Karpas-422 (cell line): ENCODE measurements at regions not wholly inside any gene's neighbourhood (a gene's known extent, or its start where the extent isn't known, plus 50 kb on each side); places are given as distances from the start of the nearest gene placed in this dataset.

Source experiments
- DNase-seq: peaks from one replicate; pipeline ENCODE4 v3.0.0-alpha.2; 2015
- H2AFZ ChIP-seq: fragments of 200-600 bp; sonication (generic); 2 replicates; pipeline ENCODE4 v1.6.1; 2014; ENCODE audit warnings: antibody characterized with exemption, low read length, mixed read lengths
- H3K27ac ChIP-seq: fragments of 200-600 bp; sonication (generic); 2 replicates; pipeline ENCODE4 v1.5.1; 2014; ENCODE audit warnings: mild to moderate bottlenecking, low read length, moderate library complexity
- H3K27me3 ChIP-seq: fragments of 200-600 bp; sonication (generic); 2 replicates; pipeline ENCODE4 v1.6.1; 2014; ENCODE audit warnings: low read length, mixed read lengths
- H3K36me3 ChIP-seq: fragments of 200-600 bp; sonication (generic); 2 replicates; pipeline ENCODE4 v1.6.1; 2014; ENCODE audit warnings: low read length, mixed read lengths; ENCODE audit not compliant: insufficient read depth
- H3K4me1 ChIP-seq: fragments of 200-600 bp; sonication (generic); 2 replicates; pipeline ENCODE4 v1.6.1; 2014; ENCODE audit warnings: mild to moderate bottlenecking, low read length, mixed read lengths
- H3K4me2 ChIP-seq: fragments of 200-600 bp; sonication (generic); 2 replicates; pipeline ENCODE4 v1.6.1; 2014; ENCODE audit warnings: low read length, low read depth, mild to moderate bottlenecking; ENCODE audit not compliant: poor library complexity, severe bottlenecking
- H3K4me3 ChIP-seq: fragments of 200-600 bp; sonication (generic); 2 replicates; pipeline ENCODE4 v1.5.1; 2014; ENCODE audit warnings: mild to moderate bottlenecking, antibody characterized with exemption, low read length, mixed read lengths
- H3K79me2 ChIP-seq: fragments of 200-600 bp; sonication (generic); 2 replicates; pipeline ENCODE4 v1.6.1; 2014; ENCODE audit warnings: mild to moderate bottlenecking, low read length, mixed read lengths
- H3K9ac ChIP-seq: fragments of 200-600 bp; sonication (generic); 2 replicates; pipeline ENCODE4 v1.6.0; 2014; ENCODE audit warnings: low read length
- H3K9me2 ChIP-seq: fragments of 200-600 bp; sonication (generic), shearing (Covaris generic); replicated peaks from 2 replicates; pipeline ENCODE4 v1.6.0; 2014; ENCODE audit warnings: mild to moderate bottlenecking, low read length, moderate library complexity; ENCODE audit not compliant: insufficient read depth
- H3K9me3 ChIP-seq: fragments of 300-700, 200-600 bp; sonication (generic); 2 replicates; pipeline ENCODE4 v1.6.1; 2014; ENCODE audit warnings: low read length, mixed read lengths
- H4K20me1 ChIP-seq: fragments of 200-600 bp; sonication (generic); 2 replicates; pipeline ENCODE4 v1.6.1; 2014; ENCODE audit warnings: mild to moderate bottlenecking, antibody characterized with exemption, low read length, low read depth; ENCODE audit not compliant: insufficient read depth

- H3K36me3 ChIP-seq: no peaks in the 10 kb centered on the region
- H3K79me2 ChIP-seq: no peaks in the 10 kb centered on the region
- no peak overlapping the region for H3K9ac ChIP-seq
- H3K9me3 ChIP-seq: no peaks in the 10 kb centered on the region
- H3K27ac ChIP-seq: no peak overlapping the region
- no peaks in the 10 kb centered on the region for H3K4me1 ChIP-seq
- H2AFZ ChIP-seq: no peak overlapping the region
- DNase-seq: peak; percentile 15
- H4K20me1 ChIP-seq: no peaks in the 10 kb centered on the region
- H3K27me3 ChIP-seq: no peaks in the 10 kb centered on the region
- H3K4me2 ChIP-seq: no peak overlapping the region
- no peak overlapping the region for H3K4me3 ChIP-seq
- H3K9me2 ChIP-seq: no peaks in the 10 kb centered on the region
Observed at GRCh38 chr10:125397608-125398007, 237.2 kb upstream of the CTBP2 start.

GRCh38 chr10:125396676-125397075 lies 236.3 kb upstream of the CTBP2 start:
- Histone ChIP-seq H3K36me3 (no peaks in the 10 kb centered on the region), H2AFZ (no peak overlapping the region), H3K79me2 (no peaks in the 10 kb centered on the region), H3K27me3 (no peaks in the 10 kb centered on the region), H3K27ac (no peak overlapping the region), H3K4me1 (no peaks in the 10 kb centered on the region), H3K4me2 (no peak overlapping the region), H3K4me3 (no peak overlapping the region), H3K9me3 (no peaks in the 10 kb centered on the region), H3K9ac (no peak overlapping the region), H4K20me1 (no peaks in the 10 kb centered on the region), H3K9me2 (no peaks in the 10 kb centered on the region)
- peak; percentile 6 for DNase-seq

- H4K20me1 ChIP-seq: no peaks in the 10 kb centered on the region
- H3K9me2 ChIP-seq: no peaks in the 10 kb centered on the region
- H3K9me3 ChIP-seq: no peaks in the 10 kb centered on the region
- H3K4me1 ChIP-seq: no peaks in the 10 kb centered on the region
- H3K36me3 ChIP-seq: no peaks in the 10 kb centered on the region
- DNase-seq: peak; percentile 10
- no peak overlapping the region for H2AFZ ChIP-seq
- no peak overlapping the region for H3K4me2 ChIP-seq
- no peak overlapping the region for H3K27ac ChIP-seq
- no peaks in the 10 kb centered on the region for H3K27me3 ChIP-seq
- H3K9ac ChIP-seq: no peak overlapping the region
- no peak overlapping the region for H3K4me3 ChIP-seq
- no peaks in the 10 kb centered on the region for H3K79me2 ChIP-seq
Observed at GRCh38 chr10:125392609-125393008, 232.2 kb upstream of the CTBP2 start.

- Histone ChIP-seq H3K9me2 (no peaks in the 10 kb centered on the region), H4K20me1 (no peaks in the 10 kb centered on the region), H3K36me3 (no peaks in the 10 kb centered on the region), H3K4me1 (no peaks in the 10 kb centered on the region), H2AFZ (no peak overlapping the region), H3K9me3 (no peaks in the 10 kb centered on the region), H3K79me2 (no peaks in the 10 kb centered on the region), H3K4me2 (no peak overlapping the region), H3K9ac (no peak overlapping the region), H3K4me3 (no peak overlapping the region), H3K27ac (no peak overlapping the region), H3K27me3 (no peaks in the 10 kb centered on the region)
- peak; percentile 24 for DNase-seq
Observed at GRCh38 chr10:125392154-125392553, 231.8 kb upstream of the CTBP2 start.

- no peak overlapping the region for H3K4me3 ChIP-seq
- no peaks in the 10 kb centered on the region for H3K4me1 ChIP-seq
- H3K27ac ChIP-seq: no peak overlapping the region
- no peaks in the 10 kb centered on the region for H3K79me2 ChIP-seq
- no peak overlapping the region for H2AFZ ChIP-seq
- H3K27me3 ChIP-seq: no peaks in the 10 kb centered on the region
- H3K9ac ChIP-seq: no peak overlapping the region
- H3K9me3 ChIP-seq: no peaks in the 10 kb centered on the region
- no peaks in the 10 kb centered on the region for H4K20me1 ChIP-seq
- DNase-seq: no peak
- no peaks in the 10 kb centered on the region for H3K36me3 ChIP-seq
- H3K4me2 ChIP-seq: no peak overlapping the region
- H3K9me2 ChIP-seq: no peaks in the 10 kb centered on the region
Observed at GRCh38 chr10:125389648-125390047, 229.3 kb upstream of the CTBP2 start.

GRCh38 chr10:125379592-125379991 lies 219.2 kb upstream of the CTBP2 start:
- Histone ChIP-seq H3K79me2 (no peaks in the 10 kb centered on the region), H3K4me2 (no peak overlapping the region), H3K9ac (no peak overlapping the region), H3K9me2 (no peaks in the 10 kb centered on the region), H3K27me3 (no peaks in the 10 kb centered on the region), H2AFZ (no peak overlapping the region), H4K20me1 (no peaks in the 10 kb centered on the region), H3K27ac (no peak overlapping the region), H3K9me3 (no peaks in the 10 kb centered on the region), H3K4me3 (no peak overlapping the region), H3K4me1 (no peaks in the 10 kb centered on the region), H3K36me3 (no peaks in the 10 kb centered on the region)
- DNase-seq: no peak

- Histone ChIP-seq H3K4me2 (no peak overlapping the region), H3K36me3 (no peaks in the 10 kb centered on the region), H2AFZ (no peak overlapping the region), H3K4me3 (no peak overlapping the region), H3K27me3 (no peaks in the 10 kb centered on the region), H3K9me3 (no peaks in the 10 kb centered on the region), H3K27ac (no peak overlapping the region), H3K79me2 (no peaks in the 10 kb centered on the region), H4K20me1 (no peaks in the 10 kb centered on the region), H3K4me1 (no peaks in the 10 kb centered on the region), H3K9ac (no peak overlapping the region), H3K9me2 (no peaks in the 10 kb centered on the region)
- DNase-seq: no peak
Observed at GRCh38 chr10:125377368-125377767, 217.0 kb upstream of the CTBP2 start.

- Histone ChIP-seq H3K9ac (no peak overlapping the region), H3K4me3 (no peak overlapping the region), H4K20me1 (no peaks in the 10 kb centered on the region), H3K27ac (no peak overlapping the region), H3K4me2 (no peak overlapping the region), H3K9me2 (no peaks in the 10 kb centered on the region), H3K4me1 (no peaks in the 10 kb centered on the region), H3K36me3 (no peaks in the 10 kb centered on the region), H3K27me3 (no peaks in the 10 kb centered on the region), H3K9me3 (no peaks in the 10 kb centered on the region), H2AFZ (no peak overlapping the region), H3K79me2 (no peaks in the 10 kb centered on the region)
- DNase-seq: no peak
Observed at GRCh38 chr10:125375210-125375609, 214.8 kb upstream of the CTBP2 start.

GRCh38 chr10:125373546-125373945 lies 213.2 kb upstream of the CTBP2 start:
- H3K4me1 ChIP-seq: no peaks in the 10 kb centered on the region
- H3K79me2 ChIP-seq: no peaks in the 10 kb centered on the region
- no peak overlapping the region for H3K27ac ChIP-seq
- H4K20me1 ChIP-seq: no peaks in the 10 kb centered on the region
- no peak overlapping the region for H2AFZ ChIP-seq
- no peaks in the 10 kb centered on the region for H3K9me2 ChIP-seq
- H3K9me3 ChIP-seq: no peaks in the 10 kb centered on the region
- no peak overlapping the region for H3K4me3 ChIP-seq
- H3K36me3 ChIP-seq: no peaks in the 10 kb centered on the region
- DNase-seq: no peak
- no peaks in the 10 kb centered on the region for H3K27me3 ChIP-seq
- no peak overlapping the region for H3K4me2 ChIP-seq
- H3K9ac ChIP-seq: no peak overlapping the region
